ENCODE measurements at regions not wholly inside any gene's neighbourhood (a gene's known extent, or its start where the extent isn't known, plus 50 kb on each side); places are given as distances from the start of the nearest gene placed in this dataset.
"Not testable (repeated sequence)": the region's sequence is repeated elsewhere in the genome, so short reads cannot be mapped to it uniquely, and the experiment has no call there.

- DNase-seq, result no peak
Observed at GRCh38 chr7:24140001-24140400, 144.0 kb upstream of the NPY start.

DNA sequence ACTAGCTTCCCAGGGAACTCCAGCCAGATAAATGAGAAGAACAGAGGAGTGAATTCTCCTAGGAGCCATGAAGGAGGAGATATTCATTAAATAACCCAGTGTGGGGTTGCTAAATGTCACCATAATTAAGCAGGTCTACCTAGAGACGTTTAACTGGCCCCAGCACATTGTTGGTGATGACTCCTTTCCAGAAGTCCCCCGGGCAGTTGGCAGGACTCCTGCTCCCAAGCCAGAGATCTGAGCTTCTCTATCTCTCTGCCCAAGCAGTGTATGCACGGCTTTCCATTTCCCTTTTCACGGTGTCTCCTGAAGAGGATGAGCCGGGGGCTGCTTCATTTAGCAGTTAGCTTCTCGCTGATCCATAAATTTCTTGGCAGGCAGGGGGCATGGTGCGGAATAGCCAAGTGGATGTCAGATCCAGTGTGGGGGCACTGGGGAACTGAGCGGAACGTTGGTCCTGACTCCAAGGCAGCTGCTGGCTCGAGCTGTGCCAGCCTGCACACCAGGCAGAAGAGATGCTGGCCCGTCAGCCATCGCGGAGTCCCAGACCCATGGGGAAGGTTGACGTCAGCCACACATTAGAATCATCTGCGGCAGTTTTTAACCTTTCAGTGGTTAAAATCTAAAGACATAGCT is 142.0 kb upstream of the NPY start:
- no peak for DNase-seq

DNA sequence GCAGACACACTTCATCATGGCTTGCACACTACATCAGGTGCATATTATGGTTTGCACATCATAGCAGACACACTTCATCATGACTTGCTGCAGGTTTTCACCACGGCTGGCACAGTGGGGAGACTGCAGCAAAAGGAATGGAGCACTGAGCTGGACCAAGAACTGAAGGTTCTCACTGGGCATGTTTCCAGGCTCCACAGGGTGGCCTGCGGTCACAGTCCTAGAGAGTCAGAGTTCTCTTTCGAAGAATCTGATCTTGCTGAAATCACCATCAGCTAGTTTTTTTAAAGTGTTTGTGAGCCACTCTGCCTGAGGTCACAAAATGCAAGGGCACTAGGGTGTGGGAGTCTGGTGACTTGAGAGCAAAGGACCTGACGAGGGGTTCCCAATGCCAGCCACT is 140.4 kb upstream of the NPY start:
- DNase-seq, result no peak

- DNase-seq, result no peak
Observed at GRCh38 chr7:24151944-24152343, 132.0 kb upstream of the NPY start.

- DNase-seq, result no peak
Observed at GRCh38 chr7:24152356-24152755, 131.6 kb upstream of the NPY start.

GRCh38 chr7:24152877-24153472 is 131.0 kb upstream of the NPY start:
- no peak for DNase-seq

DNA sequence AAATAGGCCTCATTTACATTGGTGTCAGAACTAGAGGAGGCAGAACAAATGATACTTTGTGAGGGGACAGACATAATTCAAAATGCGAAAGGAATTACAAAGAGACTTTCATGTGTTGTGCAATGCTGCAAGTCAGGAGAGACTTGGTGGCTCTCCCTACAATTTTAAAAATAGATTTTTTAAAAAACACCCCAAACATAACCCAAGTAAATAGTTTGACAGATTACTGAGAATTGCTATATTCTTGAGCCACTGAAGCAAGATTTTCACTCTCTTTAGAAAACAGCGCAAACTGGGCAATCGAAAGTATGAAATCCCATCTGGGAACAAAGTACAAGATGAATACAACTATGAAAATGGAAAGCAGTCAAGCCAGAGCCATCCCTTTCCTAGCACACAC is 126.3 kb upstream of the NPY start:
- DNase-seq, result no peak

- peak; percentile 13 for DNase-seq
Observed at GRCh38 chr7:24158975-24159374, 125.0 kb upstream of the NPY start.

DNA sequence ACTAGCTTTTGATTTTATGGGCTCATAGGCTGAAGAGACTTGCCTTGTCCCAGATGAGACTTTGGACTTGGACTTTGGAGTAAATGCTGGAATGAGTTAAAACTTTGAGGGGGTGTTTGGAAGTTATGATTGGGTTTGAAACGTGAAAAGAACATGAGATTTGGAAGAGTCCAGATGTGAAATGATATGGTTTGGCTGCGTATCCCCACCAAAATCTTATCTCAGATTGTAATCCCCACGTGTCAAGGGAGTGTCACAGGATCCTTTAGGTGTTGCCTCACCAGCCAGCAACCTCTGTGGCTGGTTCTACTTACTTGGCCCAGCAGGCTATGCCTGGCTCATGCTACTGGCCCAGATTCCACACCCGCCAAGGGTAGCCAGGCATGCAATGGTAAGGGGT is 119.6 kb upstream of the NPY start:
- no peak for DNase-seq

- no peak for DNase-seq
Observed at GRCh38 chr7:24169077-24169624, 114.8 kb upstream of the NPY start.

GRCh38 chr7:24171951-24172350 is 112.0 kb upstream of the NPY start:
- not testable (repeated sequence) for DNase-seq

DNA sequence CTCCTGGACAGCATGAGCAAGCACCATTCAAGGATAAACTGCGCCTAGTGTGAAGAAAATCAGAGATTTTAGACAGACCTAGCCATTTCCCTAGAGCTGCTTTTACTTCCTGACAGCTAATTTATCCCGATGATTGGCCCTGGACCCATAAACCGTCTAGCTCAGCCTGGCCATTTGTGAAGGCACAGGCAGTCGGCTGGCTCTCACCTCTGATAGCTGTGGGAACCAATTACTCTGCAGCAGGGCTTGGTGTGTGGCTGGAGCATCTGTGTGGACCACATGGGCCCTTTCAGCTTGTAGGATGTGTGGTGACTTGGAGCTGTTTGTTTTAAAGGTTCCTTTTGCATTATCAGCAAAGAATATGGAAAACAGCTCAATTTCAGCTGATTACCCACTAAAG is 111.1 kb upstream of the NPY start:
- DNase-seq, result no peak

DNA sequence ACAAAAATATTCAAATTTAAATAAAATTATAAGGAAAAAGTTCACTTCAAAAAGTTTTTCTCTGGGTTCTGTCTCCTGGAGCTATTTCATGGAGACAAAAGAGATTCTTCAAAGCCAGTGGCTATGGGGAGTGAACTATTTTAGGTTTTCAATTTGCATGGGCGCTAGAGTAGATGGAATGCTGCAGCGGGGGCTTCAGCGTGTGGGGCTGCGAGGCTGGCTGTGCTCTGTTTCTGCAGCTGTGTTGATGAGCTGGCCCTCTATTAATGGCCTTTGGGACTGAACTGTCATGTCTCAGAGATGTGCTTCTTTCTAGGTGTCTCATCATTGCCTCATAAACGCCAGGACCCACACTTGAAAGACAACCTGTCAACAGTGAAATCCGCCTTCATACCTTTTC is 108.4 kb upstream of the NPY start:
- no peak for DNase-seq

DNA sequence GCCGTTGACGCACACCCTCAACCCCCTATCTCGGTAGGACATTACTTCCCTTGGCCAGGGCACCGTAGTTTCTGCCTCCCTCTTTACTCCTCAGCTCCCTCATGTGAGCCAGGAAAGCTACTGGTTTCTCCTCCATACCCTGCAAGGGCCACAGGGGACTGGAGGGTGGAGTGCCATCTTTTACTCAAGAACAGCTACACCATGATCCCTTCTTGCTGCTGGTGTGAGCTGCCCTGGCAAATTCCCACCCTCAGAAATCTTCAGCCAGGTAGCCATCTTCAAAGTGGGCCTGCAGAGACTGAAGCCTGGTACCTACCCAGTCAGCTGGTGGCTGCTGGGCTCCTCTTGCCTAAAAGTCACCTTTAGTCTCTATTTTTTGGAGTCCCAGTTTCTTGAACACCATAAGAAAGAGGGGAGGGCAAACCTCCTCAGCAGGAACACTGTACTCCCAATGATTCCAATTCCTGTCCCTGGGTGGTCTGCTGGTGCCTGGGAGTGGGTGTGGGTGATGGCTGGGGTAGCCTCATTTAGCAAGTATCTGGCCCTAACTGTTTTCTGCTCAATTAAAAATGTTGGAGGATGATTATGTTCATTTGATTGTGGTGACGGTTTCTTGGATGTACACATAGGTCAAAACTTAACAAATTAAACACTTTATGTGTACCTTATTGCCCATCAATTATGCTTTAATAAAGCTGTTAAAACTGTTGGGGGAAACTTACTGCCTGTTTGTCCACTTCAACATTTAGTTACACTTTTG is 105.0 kb upstream of the NPY start:
- no peak for DNase-seq

DNA sequence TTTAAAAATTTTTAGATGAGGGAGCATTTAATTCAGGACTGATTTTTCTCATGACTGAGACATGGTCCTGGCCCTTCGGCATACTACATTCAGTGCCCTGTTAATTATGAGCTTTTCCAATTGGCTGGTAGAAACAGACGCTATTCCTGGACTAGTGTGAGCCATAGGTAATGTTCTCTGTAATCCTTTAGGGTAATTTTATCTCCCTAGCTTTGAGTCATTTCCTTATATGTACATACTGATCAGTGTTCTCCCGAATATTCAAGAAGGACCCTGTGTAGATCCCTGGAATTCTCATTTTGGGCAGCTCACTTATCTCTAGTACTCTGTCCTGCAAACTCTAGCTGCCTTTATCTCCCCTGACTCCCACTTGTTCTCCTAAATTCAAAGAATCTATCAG is 92.6 kb upstream of the NPY start:
- DNase-seq, result no peak

DNA sequence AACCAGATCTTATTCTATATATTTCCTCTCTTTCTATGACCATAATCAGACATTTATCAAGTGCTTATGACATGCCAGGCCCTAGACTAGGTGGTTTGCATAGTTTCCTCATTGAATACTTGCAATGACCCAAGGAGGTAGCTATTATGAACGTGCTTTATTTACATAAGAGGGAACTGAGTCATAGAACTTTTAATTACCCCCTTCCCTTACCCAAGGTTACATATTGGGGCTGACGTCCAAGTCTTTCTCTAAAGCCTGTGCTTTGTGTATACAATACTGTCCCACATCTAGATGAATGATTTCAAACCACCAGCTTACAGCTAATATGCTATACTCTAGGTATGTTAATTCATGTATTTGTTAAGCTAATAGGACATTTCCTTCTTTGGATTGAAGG is 91.9 kb upstream of the NPY start:
- DNase-seq, result no peak

GRCh38 chr7:24192691-24193090 is 91.3 kb upstream of the NPY start:
- DNase-seq, result no peak

DNA sequence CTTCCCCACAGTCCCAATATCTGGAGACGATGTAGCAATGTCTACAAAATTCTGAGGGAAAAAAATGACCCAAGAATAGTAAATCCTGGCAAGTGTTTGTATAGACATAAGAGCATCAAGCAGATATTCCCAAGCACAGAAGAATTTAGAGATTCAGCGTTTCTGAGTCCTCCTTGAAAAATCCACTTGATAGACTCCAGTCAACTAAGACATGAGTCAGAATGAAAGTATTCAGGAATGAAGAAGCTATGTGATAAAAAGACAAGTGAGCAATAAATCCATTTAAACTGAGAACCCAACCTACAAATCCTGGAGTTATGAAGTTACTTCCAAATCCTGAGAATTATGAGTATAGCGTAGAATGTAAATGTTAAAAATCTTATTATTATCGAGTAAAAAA is 86.1 kb upstream of the NPY start:
- no peak for DNase-seq

DNA sequence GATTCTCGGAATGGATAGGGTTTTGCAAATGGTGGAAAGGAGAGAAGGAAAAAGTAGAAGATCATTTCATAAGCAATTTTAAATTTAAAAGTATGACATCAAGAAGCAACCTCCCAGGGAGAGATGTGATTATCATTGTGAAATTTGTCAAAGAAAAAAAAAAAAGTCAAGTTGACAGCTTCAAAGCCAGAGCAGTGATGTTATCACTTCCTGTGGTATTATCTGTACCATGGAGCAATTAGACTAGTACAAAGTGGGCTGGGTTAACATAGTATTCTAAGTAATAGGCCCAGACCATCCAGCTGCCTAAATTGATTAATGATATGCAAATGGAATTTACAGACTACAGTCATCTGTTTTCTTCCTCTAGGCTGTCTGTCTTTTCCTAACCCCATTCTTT is 84.0 kb upstream of the NPY start:
- DNase-seq, result peak; percentile 42

GRCh38 chr7:24200407-24200966 is 83.5 kb upstream of the NPY start:
- DNase-seq, result no peak

DNA sequence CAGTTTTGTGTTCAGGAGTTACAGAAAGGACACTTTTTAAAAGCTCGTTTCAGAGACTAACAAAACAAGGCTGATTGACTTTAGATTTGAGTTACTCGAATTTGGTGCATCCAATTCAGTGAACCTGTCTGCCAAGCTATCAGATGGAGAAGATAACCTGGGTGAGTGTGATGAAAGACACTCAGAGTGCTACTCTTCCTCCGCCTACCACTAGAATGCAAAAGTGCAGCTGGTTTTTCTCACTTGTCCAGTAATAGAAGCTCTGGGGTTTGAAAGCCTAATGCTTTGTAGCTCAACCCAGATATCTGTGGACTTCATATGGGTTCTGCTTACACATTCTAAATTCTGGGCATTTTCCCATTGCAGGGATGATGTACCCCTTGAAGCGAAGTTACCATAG is 82.8 kb upstream of the NPY start:
- DNase-seq, result no peak

DNA sequence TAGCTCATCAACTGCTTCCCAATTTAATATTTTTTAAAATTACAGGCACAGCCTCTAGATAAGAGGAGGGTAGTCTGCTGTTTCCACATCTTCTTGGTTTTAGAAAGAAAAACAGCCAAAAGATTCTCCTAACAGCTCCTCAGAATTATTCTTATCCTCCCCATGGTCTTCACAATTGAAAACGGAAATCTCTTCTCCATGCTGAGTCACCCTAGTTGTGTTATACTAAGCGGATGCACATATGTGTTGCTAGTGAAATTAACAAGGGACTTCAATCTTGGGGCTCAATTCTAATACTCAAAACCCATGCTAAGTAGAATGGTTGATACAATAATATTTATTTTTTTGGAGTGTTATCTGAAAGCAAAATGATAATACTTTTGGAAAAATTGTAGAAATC is 71.9 kb upstream of the NPY start:
- no peak for DNase-seq

GRCh38 chr7:24213311-24213710 is 70.7 kb upstream of the NPY start:
- DNase-seq, result no peak

GRCh38 chr7:24214670-24215069 is 69.3 kb upstream of the NPY start:
- DNase-seq, result no peak

Data from NCI-H146 (cell line).